22Rv1 (cell line): ENCODE measurements at regions not wholly inside any gene's neighbourhood (a gene's known extent, or its start where the extent isn't known, plus 50 kb on each side); places are given as distances from the start of the nearest gene placed in this dataset.

ENCODE experiments used
- ZFX ChIP-seq: fragments of 450-650 bp; IDR thresholded peaks from 2 replicates; pipeline ENCODE4 v1.6.1; 2017; ENCODE audit warnings: antibody characterized with exemption, borderline replicate concordance
- TF ChIP-seq, protein P1 (sequence below): fragments of 450-650 bp; IDR thresholded peaks from 2 replicates; pipeline ENCODE4 v1.5.1; 2017; ENCODE audit warnings: mild to moderate bottlenecking

DNA sequence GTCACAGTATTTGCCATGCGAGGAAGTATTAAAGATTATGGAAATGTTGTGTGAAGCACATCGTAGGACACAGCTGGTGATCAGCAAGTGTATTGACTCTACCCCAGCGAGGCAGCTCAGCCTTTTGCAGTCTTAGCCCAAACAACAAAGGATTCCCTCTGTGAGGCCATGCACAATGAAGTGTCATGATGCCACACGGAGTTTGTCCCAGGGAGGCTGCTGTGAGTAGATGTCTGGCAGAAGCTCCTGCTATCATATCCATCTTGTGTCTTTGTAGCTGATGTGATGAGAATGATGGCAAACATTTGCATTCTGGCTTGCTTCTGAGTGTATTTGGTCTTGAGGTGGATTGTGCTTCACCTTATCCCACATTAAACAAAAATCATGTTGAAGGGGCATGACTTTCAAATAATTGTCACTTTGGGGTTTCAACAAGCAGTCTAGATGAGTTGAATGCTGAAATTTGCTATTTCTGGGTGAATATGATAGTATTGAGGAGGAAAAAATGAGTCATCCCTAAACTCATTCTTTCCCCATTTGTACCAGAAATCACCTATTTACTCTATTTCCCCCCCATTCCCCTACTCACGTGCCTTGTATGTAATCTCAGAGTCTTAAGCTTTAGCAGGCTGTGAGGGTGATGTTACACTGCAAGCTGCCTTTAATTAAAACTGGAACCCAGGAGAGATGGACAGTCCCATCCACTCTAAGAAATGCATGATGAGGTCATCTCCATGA, 273.5 kb downstream of the RNF144A start:
- TF ChIP-seq, protein P1, sequence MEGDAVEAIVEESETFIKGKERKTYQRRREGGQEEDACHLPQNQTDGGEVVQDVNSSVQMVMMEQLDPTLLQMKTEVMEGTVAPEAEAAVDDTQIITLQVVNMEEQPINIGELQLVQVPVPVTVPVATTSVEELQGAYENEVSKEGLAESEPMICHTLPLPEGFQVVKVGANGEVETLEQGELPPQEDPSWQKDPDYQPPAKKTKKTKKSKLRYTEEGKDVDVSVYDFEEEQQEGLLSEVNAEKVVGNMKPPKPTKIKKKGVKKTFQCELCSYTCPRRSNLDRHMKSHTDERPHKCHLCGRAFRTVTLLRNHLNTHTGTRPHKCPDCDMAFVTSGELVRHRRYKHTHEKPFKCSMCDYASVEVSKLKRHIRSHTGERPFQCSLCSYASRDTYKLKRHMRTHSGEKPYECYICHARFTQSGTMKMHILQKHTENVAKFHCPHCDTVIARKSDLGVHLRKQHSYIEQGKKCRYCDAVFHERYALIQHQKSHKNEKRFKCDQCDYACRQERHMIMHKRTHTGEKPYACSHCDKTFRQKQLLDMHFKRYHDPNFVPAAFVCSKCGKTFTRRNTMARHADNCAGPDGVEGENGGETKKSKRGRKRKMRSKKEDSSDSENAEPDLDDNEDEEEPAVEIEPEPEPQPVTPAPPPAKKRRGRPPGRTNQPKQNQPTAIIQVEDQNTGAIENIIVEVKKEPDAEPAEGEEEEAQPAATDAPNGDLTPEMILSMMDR, result no peak
- TF ChIP-seq ZFX, result no peak
